ENCODE measurements at regions not wholly inside any gene's neighbourhood (a gene's known extent, or its start where the extent isn't known, plus 50 kb on each side); places are given as distances from the start of the nearest gene placed in this dataset.

- in situ Hi-C loops (cut with MboI) (no loop called here), intact Hi-C loops (cut with micrococcal nuclease) (loop anchor here (10.0 kb wide), 1 partner anchor 155 kb away; no protein-coding TSS in a partner anchor)
- ATAC-seq, result no peak
- H3K27me3 ChIP-seq (ENCODE audit: control insufficient read depth in 2 of 2, insufficient read depth in 2 of 2, low read length in 2 of 2), result peaks cover 3 to 13% of the 10 kb centered on the region in 2 experiments; a peak in 2 of 5 replicates
- no peak for FAIRE-seq
- no peak overlapping the region for H3K4me2 ChIP-seq (ENCODE audit: insufficient read depth, low read length)
- no peak for DNase-seq (ENCODE audit: extremely low read depth in 1 of 4, low spot score in 3 of 4)
- no peaks in the 10 kb centered on the region for H3K4me1 ChIP-seq (replicated peaks in 1 of 2; ENCODE audit: control insufficient read depth in 2 of 2, insufficient read depth in 2 of 2, low read length in 2 of 2)
- H3K4me3 ChIP-seq, result no peak overlapping the region
- no TSS peak for BruUV-seq (replicated peaks)
- H3K9me3 ChIP-seq (replicated peaks; ENCODE audit: control insufficient read depth, insufficient read depth, low read depth, low read length), result no peaks in the 10 kb centered on the region
- H2AFZ ChIP-seq (ENCODE audit: low read depth, low read length), result no peak overlapping the region
- CTCF ChIA-PET (ENCODE audit: low intra/inter-chr PET ratio), result no interaction called here
- POLR2A ChIA-PET, result interaction anchor here (0.6 kb wide), 2 partner anchors 11 to 651 kb away, joined by 3 read pairs; no protein-coding TSS in a partner anchor
- no peaks in the 10 kb centered on the region for H4K20me1 ChIP-seq (replicated peaks; ENCODE audit: control insufficient read depth, insufficient read depth, low read length)
- 7% methylated on average over 7 of the region's 8 CpGs for WGBS (ENCODE audit: insufficient coverage, low coverage, missing lambda C conversion rate)
- H3K27ac ChIP-seq (ENCODE audit: extremely low read depth, low read depth, low read length), result no peak overlapping the region
- H3K36me3 ChIP-seq (ENCODE audit: control insufficient read depth, insufficient read depth, low read length), result no peaks in the 10 kb centered on the region
- no peaks in the 10 kb centered on the region for H3K79me2 ChIP-seq (ENCODE audit: control insufficient read depth, insufficient read depth, low read length)
- H3K9ac ChIP-seq (ENCODE audit: insufficient read depth in 1 of 2, low read depth in 2 of 2, low read length in 2 of 2), result no peak overlapping the region
- no peaks in the 10 kb centered on the region for H3K9me1 ChIP-seq (ENCODE audit: control insufficient read depth, insufficient read depth, low read length)
- TF ChIP-seq NFYB (IDR thresholded peaks at IDR 0.05; ENCODE audit: extremely low read depth, insufficient read length), result no peak
- TF ChIP-seq ATF6 (CRISPR knock-in tag; IDR thresholded peaks at IDR 0.05), result no peak
- no peak for TF ChIP-seq FOXJ2 (tag; IDR thresholded peaks at IDR 0.05)
- TF ChIP-seq FOXA3 (CRISPR knock-in tag; conservative IDR thresholded peaks at IDR 0.05 in 1 of 2, IDR thresholded peaks at IDR 0.05 in 1 of 2), result no peak
- no peak for TF ChIP-seq TFE3 (CRISPR knock-in tag; IDR thresholded peaks at IDR 0.05)
- TF ChIP-seq NELFE (IDR thresholded peaks at IDR 0.05; ENCODE audit: insufficient read depth, insufficient read length), result no peak
- TF ChIP-seq PHB2 (IDR thresholded peaks at IDR 0.05; ENCODE audit: low read depth), result no peak
- no peak for TF ChIP-seq SRSF3 (IDR thresholded peaks at IDR 0.05; ENCODE audit: insufficient read depth, low read length)
- no peak for TF ChIP-seq MIER1 (IDR thresholded peaks at IDR 0.05; ENCODE audit: low read depth)
- TF ChIP-seq RFX1 (IDR thresholded peaks at IDR 0.05), result no peak
- TF ChIP-seq, protein P1, sequence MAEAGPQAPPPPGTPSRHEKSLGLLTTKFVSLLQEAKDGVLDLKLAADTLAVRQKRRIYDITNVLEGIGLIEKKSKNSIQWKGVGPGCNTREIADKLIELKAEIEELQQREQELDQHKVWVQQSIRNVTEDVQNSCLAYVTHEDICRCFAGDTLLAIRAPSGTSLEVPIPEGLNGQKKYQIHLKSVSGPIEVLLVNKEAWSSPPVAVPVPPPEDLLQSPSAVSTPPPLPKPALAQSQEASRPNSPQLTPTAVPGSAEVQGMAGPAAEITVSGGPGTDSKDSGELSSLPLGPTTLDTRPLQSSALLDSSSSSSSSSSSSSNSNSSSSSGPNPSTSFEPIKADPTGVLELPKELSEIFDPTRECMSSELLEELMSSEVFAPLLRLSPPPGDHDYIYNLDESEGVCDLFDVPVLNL (CRISPR knock-in tag; IDR thresholded peaks at IDR 0.05; ENCODE audit: low read depth), result no peak
- TF ChIP-seq TRIM28 (IDR thresholded peaks at IDR 0.05), result no peak
- TF ChIP-seq MLLT1 (IDR thresholded peaks at IDR 0.05), result no peak
- no peak for TF ChIP-seq DNMT1 (IDR thresholded peaks at IDR 0.05)
These were observed 109.2 kb upstream of the UBL3 start for GRCh38 chr13:29959603-29960002.
